ENCODE measurements at regions not wholly inside any gene's neighbourhood (a gene's known extent, or its start where the extent isn't known, plus 50 kb on each side); places are given as distances from the start of the nearest gene placed in this dataset.
"Not testable (repeated sequence)": the region's sequence is repeated elsewhere in the genome, so short reads cannot be mapped to it uniquely, and the experiment has no call there.

DNA sequence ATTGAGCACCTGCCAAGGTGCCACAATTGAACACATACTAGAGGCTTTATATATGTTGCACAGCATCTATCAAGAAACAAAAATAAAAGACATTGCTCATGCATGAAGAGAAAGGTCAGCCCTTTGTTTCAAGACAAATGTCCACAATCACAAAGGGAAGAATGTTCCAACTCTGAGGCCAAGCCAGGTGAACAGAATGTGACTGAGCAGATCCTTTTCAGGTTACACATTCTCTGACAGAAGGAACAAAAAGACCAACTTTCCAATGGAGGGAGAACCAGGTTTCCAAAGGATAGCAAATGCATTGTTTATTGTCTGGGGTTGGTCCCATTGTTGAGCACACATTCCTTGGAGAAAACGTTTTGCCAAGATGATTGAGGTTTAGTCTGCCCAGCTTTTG is 50.2 kb upstream of the FAM174B start:
- FAIRE-seq = no peak

DNA sequence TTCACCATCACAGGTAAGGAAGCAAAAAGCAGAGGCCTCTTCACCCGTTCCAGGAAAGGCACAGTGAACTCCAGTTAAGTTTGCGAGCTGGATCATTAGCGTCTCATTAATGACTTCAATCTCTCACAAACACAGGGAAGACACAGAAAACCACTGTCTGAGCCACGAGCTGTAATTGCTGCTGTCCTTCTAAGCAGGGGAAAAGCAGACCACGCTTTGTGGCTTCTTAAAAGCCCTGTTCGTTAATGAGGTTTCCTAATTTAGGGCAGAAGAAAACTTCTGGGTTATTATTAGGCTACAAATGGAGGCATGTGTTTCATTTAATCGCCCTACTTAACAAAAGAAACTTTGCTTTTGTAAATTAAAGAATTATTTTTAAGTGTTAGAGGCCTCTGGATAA is 50.6 kb upstream of the FAM174B start:
- no peak for FAIRE-seq

DNA sequence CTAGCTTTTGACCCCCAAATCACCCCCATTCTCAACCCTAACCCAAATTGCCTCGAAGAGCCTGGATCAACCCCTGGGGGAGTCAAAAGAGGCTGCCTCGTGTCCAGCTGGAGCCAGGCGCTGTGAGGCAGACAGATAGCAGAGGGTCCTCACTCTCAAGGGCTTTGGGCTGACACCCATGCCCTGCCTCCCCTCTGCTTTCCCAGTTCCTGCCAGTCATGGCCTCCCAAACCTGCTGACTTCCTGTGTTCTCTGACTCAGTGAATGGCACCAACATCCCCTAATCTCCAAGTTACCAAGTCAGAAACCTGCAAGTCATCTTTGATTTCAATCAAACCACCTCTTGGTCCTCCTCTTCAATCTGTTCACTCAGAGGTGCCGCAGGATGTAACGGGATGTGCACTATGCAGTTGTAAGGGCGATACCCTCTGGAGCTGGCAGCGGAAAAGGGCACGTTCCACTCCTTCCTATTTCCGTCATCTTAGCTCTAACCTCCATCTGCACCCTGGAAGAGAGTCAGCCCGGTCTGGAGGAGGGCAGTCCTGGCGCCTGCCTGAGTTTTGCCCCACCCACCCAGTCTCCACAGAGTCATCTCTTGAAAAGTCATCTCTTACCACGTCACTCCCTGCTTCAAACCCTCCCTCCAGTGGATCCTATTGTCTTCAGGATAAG is 52.4 kb upstream of the FAM174B start:
- FAIRE-seq = no peak

DNA sequence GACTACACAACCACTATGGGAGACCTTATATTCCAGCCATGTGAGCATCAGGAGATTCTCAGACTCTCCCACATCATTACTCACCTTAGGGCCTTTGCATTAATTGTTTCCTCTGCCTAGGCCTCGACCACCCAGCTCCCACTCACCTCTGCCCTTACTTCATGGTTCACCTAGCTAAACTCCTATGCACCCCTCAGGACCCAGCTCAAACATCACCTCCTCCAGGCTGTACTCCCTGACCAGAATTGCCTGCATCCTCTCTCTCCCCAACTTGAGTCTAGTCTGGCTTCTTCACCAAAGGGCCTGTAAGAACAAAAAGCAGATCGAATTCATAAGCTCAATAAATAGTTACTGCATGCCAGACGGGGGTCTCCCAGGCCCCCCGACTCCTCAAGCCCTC is 53.1 kb upstream of the FAM174B start:
- no peak for FAIRE-seq

DNA sequence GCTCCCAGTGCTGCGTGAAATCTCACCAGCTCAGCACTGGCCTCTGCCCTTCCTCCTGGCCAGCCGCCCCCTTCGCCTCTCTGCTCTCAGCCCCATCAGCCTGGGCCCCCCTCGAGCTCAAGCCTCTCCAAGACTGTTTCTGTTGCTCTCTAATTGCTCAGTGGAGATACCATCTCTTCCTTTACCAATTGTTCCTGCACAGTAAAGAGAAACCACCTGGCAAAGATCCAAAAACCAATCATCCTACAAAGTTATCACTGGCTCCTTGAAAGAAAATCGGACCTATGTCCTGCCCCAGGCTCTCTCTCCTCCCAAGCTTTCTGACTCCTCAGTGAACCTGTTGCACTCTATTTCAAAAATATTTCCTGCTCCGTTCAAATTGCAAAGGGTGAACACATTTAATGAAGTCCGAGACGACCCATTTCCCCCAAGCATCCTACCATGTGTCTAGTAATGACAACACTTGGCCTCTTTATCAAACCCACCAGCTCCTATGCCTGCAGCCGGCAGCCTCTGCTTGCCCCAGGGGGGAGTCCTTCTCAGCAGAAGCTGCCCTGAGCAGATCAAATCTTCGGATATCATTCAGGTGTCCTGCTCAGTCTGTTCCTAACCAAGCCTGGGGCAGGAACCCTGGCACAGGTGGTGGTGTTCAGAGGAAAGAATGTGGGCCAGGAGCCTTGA is 53.7 kb upstream of the FAM174B start:
- no peak for FAIRE-seq

DNA sequence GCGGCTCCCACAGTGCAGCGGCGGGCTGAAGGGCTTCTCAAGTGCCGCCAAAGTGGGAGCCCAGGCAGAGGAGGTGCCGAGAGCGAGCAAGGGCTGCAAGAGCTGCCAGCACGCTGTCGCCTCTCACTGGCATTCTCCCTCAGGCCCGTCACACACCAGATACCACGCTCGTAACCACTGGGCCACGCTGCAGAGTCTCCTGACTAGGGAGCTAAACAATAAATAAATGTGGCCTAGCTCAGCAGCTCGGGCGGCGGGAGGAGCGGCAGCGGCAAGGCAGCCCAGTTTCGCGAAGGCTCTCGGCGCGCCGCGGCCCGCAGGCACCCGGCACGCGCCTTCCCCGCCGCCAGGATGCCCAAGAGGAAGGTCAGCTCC is 55.9 kb upstream of the FAM174B start:
- FAIRE-seq = no peak

DNA sequence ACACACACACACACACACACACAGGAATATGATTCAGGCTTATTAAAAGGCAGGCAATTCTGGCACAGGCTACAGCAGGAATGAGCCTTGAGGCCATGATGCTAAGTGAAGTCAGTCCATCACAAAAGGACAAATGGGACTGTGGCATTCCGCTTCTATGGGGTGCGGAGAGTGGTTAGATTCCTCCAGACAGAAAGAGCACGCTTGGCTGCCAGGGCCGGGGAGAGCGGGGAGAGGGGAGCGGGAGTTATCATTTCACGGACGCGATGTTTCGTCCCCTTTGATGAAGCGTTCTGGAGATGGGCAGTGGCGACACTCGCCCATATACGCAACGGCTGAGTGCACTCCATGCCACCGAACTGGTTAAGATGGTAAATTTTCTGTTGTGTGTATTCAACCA is 58.5 kb upstream of the FAM174B start:
- no peak for FAIRE-seq

DNA sequence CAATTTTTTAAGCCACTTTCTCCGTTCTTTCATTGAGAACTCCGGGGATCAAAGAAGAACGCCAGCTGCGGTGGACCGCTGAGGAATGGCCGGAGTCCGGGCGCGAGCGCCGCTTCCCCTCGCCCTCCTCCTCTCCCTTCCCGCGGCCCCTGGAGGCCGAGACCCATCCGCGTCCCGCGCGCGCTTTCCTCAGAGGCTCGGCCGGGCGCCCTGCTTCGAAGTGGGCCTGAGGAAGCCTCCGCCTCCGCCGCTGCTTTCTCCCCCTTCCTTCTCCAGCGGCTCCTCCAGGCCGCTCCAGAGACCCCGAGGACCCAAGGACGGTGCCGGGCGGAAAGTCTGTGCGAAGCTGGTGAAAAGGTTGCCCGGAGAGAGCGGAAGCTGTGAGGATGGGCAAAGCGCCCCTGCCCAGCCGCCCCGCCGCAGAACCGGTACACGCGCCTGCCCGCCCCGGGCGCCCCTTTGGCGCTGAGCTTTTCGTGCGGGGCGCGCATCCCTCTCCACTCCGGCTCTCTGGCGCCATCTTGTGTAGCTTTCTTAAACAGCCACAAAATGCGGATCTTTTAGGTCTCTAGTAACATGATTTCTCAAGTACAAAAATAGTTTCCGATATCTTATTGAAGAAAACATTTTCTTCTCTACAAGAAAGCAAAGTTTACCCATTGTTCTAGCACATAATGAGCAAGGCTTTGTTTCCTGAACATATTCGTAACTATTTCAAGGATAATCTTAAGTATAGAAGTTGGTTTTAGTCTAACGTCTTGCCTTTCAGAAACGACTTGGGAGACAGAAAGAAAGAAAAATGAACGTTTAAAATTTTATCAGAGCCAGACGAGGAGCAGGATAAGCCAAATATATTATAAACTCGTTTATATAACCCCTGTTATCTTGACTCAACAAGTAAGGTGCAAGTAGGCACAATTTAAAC is 59.2 kb upstream of the FAM174B start:
- peak; percentile 76 for FAIRE-seq

DNA sequence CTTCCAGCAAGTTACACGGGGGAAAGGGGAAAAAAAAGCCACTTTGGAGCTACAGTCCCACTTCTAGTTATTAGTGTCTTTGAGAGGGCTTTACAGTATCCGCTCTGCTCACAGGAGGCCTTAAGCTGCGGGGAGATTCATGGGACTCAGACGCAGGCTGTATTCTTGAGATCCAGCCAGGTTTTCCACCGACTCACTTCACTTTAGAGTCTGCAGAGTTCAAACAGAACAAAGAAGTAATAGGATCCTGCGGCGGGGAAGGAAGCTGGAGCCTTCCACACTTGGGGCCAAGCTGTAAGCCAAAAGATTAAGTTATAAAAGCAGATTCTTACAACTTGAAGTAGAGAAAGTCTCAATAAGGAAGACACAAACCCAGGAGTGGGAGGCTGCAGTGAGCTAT is 60.2 kb upstream of the FAM174B start:
- no peak for FAIRE-seq

DNA sequence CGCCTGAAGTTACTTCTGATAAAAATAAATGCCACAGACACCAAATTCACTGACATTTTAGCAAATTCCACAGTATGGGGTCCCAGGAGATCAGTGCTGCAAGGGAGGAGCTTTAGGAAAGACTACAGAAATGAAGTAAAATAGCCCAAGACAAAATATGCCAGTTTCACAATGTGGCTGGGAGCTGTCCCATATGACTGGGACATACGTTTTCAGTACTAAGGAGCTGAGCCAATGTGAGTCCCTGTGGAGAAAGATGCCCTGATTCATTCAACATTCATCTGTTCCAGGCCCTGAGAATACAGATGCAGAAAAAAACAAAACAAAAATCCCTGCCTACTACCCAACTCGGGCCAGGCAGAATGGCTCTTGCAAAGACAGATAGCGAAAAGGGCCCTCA is 63.4 kb upstream of the FAM174B start:
- no peak for FAIRE-seq

DNA sequence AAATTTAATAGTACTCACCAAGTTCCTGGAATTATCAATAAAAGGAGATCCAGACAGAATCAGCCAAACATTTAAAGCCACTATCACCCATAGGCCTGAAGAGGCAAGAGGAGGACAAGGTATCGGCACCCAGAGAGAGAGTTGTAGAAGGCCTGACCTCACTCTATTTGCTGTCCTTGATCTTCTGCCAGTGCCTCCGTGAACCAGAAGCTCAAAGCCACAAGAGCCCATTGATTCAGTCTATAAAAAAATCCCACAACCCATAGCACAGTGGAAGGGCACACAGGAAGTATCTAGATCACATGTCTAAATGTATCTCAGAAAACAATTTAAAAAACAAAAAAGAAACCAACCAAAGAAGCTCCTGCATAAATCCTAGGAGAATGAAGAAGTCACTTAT is 68.6 kb upstream of the FAM174B start:
- no peak for FAIRE-seq

DNA sequence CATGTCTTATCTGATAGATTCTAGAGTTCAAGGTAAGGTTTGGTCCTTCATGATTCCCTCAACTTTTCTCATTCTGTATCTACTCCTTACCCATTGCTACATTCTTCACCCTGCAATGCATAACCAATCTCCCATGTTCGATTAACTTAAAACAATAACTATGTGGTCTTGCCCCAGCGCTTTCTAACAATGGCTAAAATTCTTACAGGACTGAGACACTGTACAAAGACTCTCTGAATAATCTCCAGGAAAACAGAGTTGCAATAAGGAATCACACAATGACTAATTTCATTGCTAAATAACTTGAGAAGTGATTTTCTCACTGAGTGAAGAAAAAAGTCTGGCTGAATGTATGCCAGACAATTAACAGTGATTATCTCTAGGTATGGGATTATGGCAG is 69.6 kb upstream of the FAM174B start:
- FAIRE-seq = no peak

DNA sequence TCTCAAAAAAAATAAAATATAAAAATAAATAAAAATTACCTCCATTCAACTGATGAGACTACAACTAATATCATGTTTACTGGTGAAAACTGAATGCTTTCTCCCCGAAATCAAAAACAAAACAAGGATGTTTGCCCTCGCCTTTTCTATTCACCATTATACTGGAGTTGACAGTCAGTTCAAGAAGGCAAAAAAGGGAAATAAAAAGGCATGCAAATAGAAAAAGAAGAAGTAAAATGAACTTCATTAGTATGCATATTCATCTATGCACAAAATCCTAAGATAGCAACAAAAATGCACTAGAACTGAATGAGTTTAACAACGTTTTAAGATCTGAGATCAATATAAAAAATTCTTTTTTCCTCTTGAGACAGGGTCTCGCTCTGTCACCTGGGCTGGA is 72.7 kb upstream of the FAM174B start:
- no peak for FAIRE-seq

DNA sequence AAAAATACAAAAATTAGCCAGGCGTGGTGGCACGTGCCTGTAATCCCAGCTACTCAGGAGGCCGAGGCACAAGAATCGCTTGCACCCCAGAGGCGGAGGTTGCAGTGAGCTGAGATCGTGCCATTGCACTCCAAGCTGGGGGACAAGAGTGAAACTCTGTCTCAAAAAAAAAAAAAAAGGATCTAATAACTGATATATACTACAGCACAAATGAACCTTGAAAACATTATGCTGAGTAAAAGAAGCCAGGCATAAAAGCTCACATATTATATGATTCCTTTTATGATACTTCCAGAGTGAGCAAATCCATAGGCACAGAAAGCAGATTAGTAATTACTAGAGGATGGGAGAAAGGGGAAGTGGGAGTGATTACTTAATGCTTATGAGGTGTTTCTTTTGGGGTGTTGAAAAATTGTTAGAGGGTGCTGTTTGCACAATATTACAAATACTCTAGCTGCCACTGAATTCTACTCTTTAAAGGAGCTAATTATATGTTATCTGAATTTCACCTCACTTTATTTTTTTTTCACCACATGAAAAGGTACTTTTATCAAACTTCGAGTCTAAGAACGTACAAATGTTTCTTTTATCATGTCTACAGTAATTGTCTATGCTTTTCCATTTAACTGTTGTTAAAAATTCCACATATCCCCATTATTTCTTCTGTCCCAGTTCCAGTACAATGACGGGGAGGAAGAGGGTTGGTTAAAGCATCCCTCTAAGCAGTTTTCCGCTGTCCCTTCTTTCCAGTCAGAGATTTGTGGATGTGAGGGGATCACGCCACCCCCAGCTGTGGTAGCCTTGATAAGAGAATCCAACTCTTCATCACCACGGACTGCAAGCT is 77.7 kb upstream of the FAM174B start:
- peak; percentile 49 for FAIRE-seq

DNA sequence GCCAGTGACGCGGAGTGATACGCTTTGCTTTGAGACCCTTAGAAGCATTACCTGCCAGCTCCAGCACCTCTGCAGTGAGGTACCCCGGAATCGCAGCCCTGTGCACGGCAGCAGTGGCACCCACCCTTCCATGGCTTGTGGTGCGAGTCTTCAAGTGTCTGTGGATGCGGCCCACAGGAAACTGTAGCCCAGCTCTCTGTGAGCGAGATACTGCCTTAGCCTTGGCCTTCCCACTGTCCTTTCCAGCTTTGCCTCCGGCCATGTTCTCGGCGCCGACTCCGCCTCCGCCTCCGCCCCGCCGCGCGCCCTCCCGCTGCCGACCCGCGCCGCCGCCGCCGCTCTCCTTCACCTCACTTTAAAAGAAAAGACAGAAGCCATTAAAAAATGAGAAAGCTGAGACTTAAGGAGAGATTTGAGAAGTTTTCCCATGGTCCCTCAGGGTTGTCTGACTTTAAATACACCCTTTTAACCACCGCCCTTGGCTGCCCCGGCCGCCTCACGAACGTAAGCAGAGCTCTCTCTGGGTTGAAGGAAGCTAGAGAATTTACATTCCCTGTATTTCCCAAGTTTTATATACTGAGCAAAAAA is 78.5 kb upstream of the FAM174B start:
- no peak for FAIRE-seq

DNA sequence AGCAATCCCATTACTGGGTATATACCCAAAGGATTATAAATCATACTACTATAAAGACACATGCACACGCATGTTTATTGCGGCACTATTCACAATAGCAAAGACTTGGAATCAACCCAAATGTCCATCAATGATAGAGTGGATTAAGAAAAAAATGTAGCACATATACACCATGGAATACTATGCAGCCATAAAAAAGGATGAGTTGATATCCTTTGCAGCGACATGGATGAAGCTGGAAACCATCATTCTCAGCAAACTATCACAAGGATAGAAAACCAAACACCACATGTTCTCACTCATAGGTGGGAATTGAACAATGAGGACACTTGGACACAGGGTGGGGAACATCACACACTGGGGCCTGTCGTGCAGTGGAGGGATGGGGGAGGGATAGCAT is 83.7 kb upstream of the FAM174B start:
- FAIRE-seq = not testable (repeated sequence)

DNA sequence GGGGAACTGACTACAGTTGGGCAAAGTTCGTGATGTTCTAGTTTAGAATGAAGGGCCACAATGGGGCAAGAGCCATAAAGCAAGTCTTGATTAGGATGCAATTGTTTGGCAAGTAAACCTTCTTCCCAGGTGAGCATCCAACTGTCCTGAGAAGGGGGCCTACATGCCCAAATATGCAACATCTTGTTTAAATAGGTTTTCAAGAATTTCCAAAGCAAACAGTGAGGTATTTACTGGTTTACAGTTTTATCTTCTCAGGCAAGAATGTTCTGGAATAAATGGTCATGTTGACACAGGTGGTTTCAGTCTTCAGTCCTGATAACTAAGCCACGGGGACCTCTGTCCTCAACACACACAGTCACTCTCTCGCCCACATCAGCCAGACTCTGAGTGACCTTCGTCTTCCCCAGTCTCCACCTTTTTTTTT is 90.3 kb upstream of the FAM174B start:
- FAIRE-seq = no peak

DNA sequence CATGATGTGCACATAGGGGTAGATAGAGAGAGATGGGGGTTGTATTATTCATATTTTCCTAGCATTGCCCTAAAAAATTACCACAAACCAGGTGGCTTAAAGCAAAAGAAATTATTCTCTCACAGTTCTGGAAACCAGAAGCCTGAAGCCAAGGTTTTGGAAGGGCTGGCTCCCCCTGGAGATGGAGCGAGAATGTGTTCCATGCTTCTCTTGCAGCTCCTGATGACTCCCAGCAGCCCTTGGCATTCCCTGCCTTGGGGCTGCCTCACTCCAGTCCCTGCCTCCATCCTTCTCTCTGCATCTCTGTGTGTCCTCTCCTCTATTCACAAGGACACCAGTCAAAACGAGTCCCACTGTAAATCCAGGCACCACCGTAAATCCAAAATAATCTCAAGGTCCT is 91.5 kb upstream of the FAM174B start:
- FAIRE-seq = no peak

DNA sequence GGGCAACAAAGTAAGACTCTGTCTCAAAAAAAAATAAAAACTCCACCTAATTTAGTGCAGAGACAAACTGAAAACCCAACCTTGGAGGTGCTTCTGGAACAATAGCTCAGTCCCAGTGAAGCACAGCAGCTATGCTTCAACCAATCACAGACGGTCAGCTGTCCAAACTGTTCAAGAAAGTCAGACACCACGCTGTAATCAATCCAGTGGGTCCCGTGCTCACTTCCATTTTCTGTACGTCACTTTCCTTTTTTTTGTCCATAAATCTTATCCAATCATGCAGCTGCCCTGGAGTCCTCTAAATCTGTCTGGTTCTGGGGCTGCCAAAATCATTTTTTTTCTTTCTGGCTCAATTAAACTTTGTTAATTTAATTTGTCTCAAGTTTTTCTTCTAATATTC is 93.6 kb upstream of the FAM174B start:
- no peak for FAIRE-seq

DNA sequence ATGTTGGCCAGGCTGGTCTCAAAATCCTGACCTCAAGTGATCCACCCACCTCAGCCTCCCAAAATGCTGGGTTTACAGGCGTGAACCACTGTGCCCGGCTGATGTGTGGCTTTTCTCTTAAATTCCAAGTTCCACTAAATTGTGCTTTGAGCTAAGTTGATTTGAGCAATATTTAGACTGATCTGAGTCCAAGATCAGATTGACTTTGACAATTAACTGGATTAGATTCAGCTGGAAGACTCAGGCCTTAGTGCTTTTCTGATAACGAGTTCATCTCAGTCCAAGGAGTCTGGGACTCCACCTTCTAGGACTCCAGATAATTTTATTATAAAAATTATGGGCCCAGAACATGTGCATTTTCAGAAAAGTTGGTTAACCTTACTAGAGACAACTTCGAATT is 94.4 kb upstream of the FAM174B start:
- FAIRE-seq = no peak

DNA sequence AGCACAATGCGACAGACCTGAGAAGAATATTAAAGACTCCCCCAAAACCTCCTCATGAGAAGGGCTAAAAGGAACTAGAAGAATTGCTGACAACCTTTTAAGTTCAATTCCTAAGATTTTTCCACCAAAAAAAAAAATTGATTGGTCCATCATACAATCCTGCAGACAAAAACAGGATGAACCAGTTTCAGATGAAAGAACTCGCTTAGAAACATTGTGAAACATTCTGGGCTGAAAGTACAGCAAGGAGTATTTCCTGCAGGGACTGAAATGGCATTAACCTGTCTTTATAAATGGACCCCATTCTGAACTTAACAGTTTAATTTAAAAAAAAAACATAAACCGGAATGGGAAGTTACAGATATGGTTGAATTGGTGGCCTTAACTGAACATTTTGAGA is 96.0 kb upstream of the FAM174B start:
- no peak for FAIRE-seq

DNA sequence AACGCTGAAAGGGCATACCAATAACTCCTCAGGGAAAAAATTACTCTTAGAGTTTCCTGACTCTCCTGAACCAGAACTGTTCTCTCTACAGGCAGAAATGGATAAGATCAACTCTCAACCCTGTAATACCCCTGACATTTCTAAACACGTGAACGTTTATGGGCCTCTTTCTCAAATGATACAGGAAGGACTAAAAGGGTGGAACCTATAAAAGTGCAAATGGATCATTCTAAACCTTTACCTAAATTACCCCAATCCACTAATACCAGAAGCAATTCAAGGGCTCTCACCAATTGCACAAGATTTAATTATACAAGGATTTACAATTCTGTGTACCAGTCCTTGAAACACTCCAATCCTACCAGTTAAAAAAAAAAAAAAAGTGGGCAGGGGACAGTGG is 98.0 kb upstream of the FAM174B start:
- FAIRE-seq = no peak

DNA sequence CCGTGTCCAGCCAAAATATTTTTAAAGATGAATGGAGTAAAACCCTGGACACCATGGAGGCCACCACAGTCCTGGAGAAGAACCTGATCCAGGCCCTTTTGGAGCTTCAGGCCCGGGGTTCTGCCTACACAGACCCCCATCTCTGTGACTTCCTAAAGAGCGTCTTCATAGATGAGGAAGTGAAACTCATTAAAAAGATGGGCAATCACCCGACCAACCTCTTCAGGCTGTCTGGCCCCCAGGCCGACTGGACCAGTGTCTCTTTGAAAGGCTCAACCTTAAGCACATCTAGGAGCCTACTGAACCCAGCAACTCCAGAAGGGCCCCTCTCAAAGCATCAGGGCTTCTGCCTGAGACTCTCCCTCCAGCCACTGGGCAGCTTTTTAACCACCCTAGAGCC is 107.9 kb upstream of the FAM174B start:
- FAIRE-seq = no peak
